ENCODE measurements at regions not wholly inside any gene's neighbourhood (a gene's known extent, or its start where the extent isn't known, plus 50 kb on each side); places are given as distances from the start of the nearest gene placed in this dataset.

- TF ChIP-seq CTCF (conservative IDR thresholded peaks at IDR 0.05) = no peak
- no peak for TF ChIP-seq ZFX (IDR thresholded peaks at IDR 0.05)
Measured at GRCh38 chr12:4088451-4088850, 185.1 kb upstream of the CCND2 start.

All from C4-2B (cell line).